ENCODE measurements at regions not wholly inside any gene's neighbourhood (a gene's known extent, or its start where the extent isn't known, plus 50 kb on each side); places are given as distances from the start of the nearest gene placed in this dataset.
A peak's percentile ranks its signal among the peaks of the same experiment; 100 is the strongest.

GRCh38 chr10:78185693-78186055, 152.0 kb downstream of the RPS24 start:
- H3K79me2 ChIP-seq (ENCODE audit: control insufficient read depth, insufficient read depth, low read length), result no peaks in the 10 kb centered on the region
- no CpG with 5 or more reads among the region's 2 CpGs for WGBS (ENCODE audit: extremely low coverage, insufficient coverage, low lambda C conversion rate)

DNA sequence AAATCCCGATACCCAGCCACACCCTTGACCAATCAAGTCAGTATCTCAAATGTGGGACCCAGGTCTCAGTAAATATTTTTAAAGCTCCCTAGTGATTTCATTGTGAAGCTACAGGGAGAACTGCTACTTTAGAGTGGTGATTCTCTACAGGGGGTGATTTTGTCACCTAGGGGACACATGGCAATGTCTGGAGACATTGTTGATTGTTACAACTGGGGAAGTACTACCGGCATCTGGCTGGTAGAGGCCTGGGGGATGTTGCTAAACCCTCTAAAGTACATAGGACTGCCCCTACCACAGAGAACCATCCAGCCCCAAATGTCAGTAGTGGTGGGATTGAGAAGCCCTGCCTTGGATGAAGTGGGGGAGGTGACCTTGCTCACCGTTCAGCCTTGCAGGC, 152.9 kb downstream of the RPS24 start:
- Histone ChIP-seq H3K79me1 (ENCODE audit: low read length) (no peaks in the 10 kb centered on the region), H3K56ac (ENCODE audit: low read length) (no peak overlapping the region), H3K9ac (ENCODE audit: low read length) (no peak overlapping the region)

More at GRCh38 chr10:78185693-78186055, 152.0 kb downstream of the RPS24 start:
- H4K8ac ChIP-seq (ENCODE audit: low read depth, low read length), result no peak overlapping the region
- no peak overlapping the region for H2BK120ac ChIP-seq (ENCODE audit: low read depth, low read length)
- no peak overlapping the region for H4K5ac ChIP-seq (ENCODE audit: low read length)
- DNase-seq, result no peak
- H2BK5ac ChIP-seq (ENCODE audit: low read length), result no peak overlapping the region
- H3K4me3 ChIP-seq (ENCODE audit: low read length), result no peak overlapping the region
- no peak overlapping the region for H3K9ac ChIP-seq (ENCODE audit: low read length)
- no peak overlapping the region for H3K4ac ChIP-seq (ENCODE audit: low read depth, low read length)
- no peak overlapping the region for H3K4me2 ChIP-seq (ENCODE audit: low read length)
- H2AK5ac ChIP-seq (ENCODE audit: low read length), result no peak overlapping the region
- H3K23ac ChIP-seq (ENCODE audit: low read length), result no peak overlapping the region
- H3K27ac ChIP-seq (ENCODE audit: low read depth, low read length), result no peak overlapping the region
- H3K4me1 ChIP-seq (ENCODE audit: control insufficient read depth, low read depth, low read length), result peaks cover 4% of the 10 kb centered on the region
- no peaks in the 10 kb centered on the region for H3K79me1 ChIP-seq (ENCODE audit: low read length)
- no peak overlapping the region for H3K18ac ChIP-seq (ENCODE audit: low read length)
- no peak overlapping the region for H2BK15ac ChIP-seq (replicated peaks; ENCODE audit: low read depth)
- no peaks in the 10 kb centered on the region for H3K27me3 ChIP-seq (ENCODE audit: insufficient read depth, low read length, poor library complexity)
- H3K56ac ChIP-seq (ENCODE audit: low read length), result no peak overlapping the region
- H3K36me3 ChIP-seq (ENCODE audit: control insufficient read depth, insufficient read depth, low read length), result no peaks in the 10 kb centered on the region

DNA sequence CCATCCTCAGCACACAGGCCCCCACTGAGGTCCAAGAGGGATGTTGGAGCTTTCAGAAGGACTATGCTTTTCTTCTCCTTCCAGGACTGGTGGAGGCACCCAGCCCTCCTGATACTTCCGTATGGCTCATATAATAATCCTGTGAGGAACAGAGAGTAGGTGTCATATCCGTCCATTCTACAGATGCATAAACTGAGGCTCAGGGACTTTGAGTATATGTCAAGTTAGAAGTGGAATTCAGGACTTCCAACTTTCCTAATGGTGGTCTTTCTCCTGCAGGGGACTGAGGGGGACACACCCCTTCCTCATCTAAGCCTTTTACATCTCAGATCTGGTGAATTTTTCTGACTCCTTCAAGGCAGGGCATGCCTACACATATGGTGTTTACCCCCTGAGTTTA, 153.7 kb downstream of the RPS24 start:
- DNase-seq, result no peak
- no peak overlapping the region for H4K8ac ChIP-seq (ENCODE audit: low read depth, low read length)
- no peak overlapping the region for H4K5ac ChIP-seq (ENCODE audit: low read length)
- no peaks in the 10 kb centered on the region for H3K27me3 ChIP-seq (ENCODE audit: insufficient read depth, low read length, poor library complexity)
- no peak overlapping the region for H3K27ac ChIP-seq (ENCODE audit: low read depth, low read length)
- H3K4me2 ChIP-seq (ENCODE audit: low read length), result no peak overlapping the region
- no peaks in the 10 kb centered on the region for H3K79me2 ChIP-seq (ENCODE audit: control insufficient read depth, insufficient read depth, low read length)
- no peak overlapping the region for H2BK120ac ChIP-seq (ENCODE audit: low read depth, low read length)
- H3K18ac ChIP-seq (ENCODE audit: low read length), result no peak overlapping the region
- H3K9ac ChIP-seq (ENCODE audit: low read length), result no peak overlapping the region
- H2AK5ac ChIP-seq (ENCODE audit: low read length), result no peak overlapping the region
- H3K23ac ChIP-seq (ENCODE audit: low read length), result no peak overlapping the region
- no peak overlapping the region for H3K4ac ChIP-seq (ENCODE audit: low read depth, low read length)
- no peaks in the 10 kb centered on the region for H3K36me3 ChIP-seq (ENCODE audit: control insufficient read depth, insufficient read depth, low read length)
- H3K56ac ChIP-seq (ENCODE audit: low read length), result no peak overlapping the region
- no peak overlapping the region for H2BK15ac ChIP-seq (replicated peaks; ENCODE audit: low read depth)
- no peak overlapping the region for H3K4me3 ChIP-seq (ENCODE audit: low read length)
- peaks cover 4% of the 10 kb centered on the region for H3K4me1 ChIP-seq (ENCODE audit: control insufficient read depth, low read depth, low read length)
- H2BK5ac ChIP-seq (ENCODE audit: low read length), result no peak overlapping the region
- H3K79me1 ChIP-seq (ENCODE audit: low read length), result no peaks in the 10 kb centered on the region
- whole genome bisulfite sequencing (ENCODE audit: extremely low coverage, insufficient coverage, low lambda C conversion rate), result no CpG with 5 or more reads among the region's 2 CpGs

More for the DNA sequence above, 152.9 kb downstream of the RPS24 start:
- no peak overlapping the region for H2AK5ac ChIP-seq (ENCODE audit: low read length)
- peak; percentile 67 for DNase-seq
- no peaks in the 10 kb centered on the region for H3K27me3 ChIP-seq (ENCODE audit: insufficient read depth, low read length, poor library complexity)
- peaks cover 4% of the 10 kb centered on the region for H3K4me1 ChIP-seq (ENCODE audit: control insufficient read depth, low read depth, low read length)
- no peak overlapping the region for H3K27ac ChIP-seq (ENCODE audit: low read depth, low read length)
- H2BK120ac ChIP-seq (ENCODE audit: low read depth, low read length), result no peak overlapping the region
- no peak overlapping the region for H3K4ac ChIP-seq (ENCODE audit: low read depth, low read length)
- H4K8ac ChIP-seq (ENCODE audit: low read depth, low read length), result no peak overlapping the region
- H2BK5ac ChIP-seq (ENCODE audit: low read length), result no peak overlapping the region
- no peak overlapping the region for H3K4me2 ChIP-seq (ENCODE audit: low read length)
- no peak overlapping the region for H2BK15ac ChIP-seq (replicated peaks; ENCODE audit: low read depth)
- no peaks in the 10 kb centered on the region for H3K79me2 ChIP-seq (ENCODE audit: control insufficient read depth, insufficient read depth, low read length)
- no peak overlapping the region for H3K18ac ChIP-seq (ENCODE audit: low read length)
- no peak overlapping the region for H4K5ac ChIP-seq (ENCODE audit: low read length)
- H3K4me3 ChIP-seq (ENCODE audit: low read length), result no peak overlapping the region
- WGBS (ENCODE audit: extremely low coverage, insufficient coverage, low lambda C conversion rate), result no CpG with 5 or more reads among the region's 3 CpGs
- H3K23ac ChIP-seq (ENCODE audit: low read length), result no peak overlapping the region
- H3K36me3 ChIP-seq (ENCODE audit: control insufficient read depth, insufficient read depth, low read length), result no peaks in the 10 kb centered on the region

GRCh38 chr10:78188446-78188845, 154.8 kb downstream of the RPS24 start:
- H3K79me1 ChIP-seq (ENCODE audit: low read length), result no peaks in the 10 kb centered on the region
- no peak overlapping the region for H3K18ac ChIP-seq (ENCODE audit: low read length)
- no peak overlapping the region for H3K4ac ChIP-seq (ENCODE audit: low read depth, low read length)
- H3K9ac ChIP-seq (ENCODE audit: low read length), result no peak overlapping the region
- no peak overlapping the region for H3K56ac ChIP-seq (ENCODE audit: low read length)
- no peak overlapping the region for H3K27ac ChIP-seq (ENCODE audit: low read depth, low read length)
- H4K8ac ChIP-seq (ENCODE audit: low read depth, low read length), result no peak overlapping the region
- WGBS (ENCODE audit: extremely low coverage, insufficient coverage, low lambda C conversion rate), result no CpG with 5 or more reads among the region's 4 CpGs
- H3K79me2 ChIP-seq (ENCODE audit: control insufficient read depth, insufficient read depth, low read length), result no peaks in the 10 kb centered on the region
- no peak overlapping the region for H4K5ac ChIP-seq (ENCODE audit: low read length)
- H3K4me2 ChIP-seq (ENCODE audit: low read length), result no peak overlapping the region
- no peak overlapping the region for H2AK5ac ChIP-seq (ENCODE audit: low read length)
- no peak overlapping the region for H2BK120ac ChIP-seq (ENCODE audit: low read depth, low read length)
- H3K36me3 ChIP-seq (ENCODE audit: control insufficient read depth, insufficient read depth, low read length), result no peaks in the 10 kb centered on the region
- H3K27me3 ChIP-seq (ENCODE audit: insufficient read depth, low read length, poor library complexity), result no peaks in the 10 kb centered on the region
- peaks cover 4% of the 10 kb centered on the region for H3K4me1 ChIP-seq (ENCODE audit: control insufficient read depth, low read depth, low read length)
- no peak overlapping the region for H2BK15ac ChIP-seq (replicated peaks; ENCODE audit: low read depth)
- H3K23ac ChIP-seq (ENCODE audit: low read length), result no peak overlapping the region
- no peak overlapping the region for H3K4me3 ChIP-seq (ENCODE audit: low read length)
- no peak for DNase-seq
- H2BK5ac ChIP-seq (ENCODE audit: low read length), result no peak overlapping the region

DNA sequence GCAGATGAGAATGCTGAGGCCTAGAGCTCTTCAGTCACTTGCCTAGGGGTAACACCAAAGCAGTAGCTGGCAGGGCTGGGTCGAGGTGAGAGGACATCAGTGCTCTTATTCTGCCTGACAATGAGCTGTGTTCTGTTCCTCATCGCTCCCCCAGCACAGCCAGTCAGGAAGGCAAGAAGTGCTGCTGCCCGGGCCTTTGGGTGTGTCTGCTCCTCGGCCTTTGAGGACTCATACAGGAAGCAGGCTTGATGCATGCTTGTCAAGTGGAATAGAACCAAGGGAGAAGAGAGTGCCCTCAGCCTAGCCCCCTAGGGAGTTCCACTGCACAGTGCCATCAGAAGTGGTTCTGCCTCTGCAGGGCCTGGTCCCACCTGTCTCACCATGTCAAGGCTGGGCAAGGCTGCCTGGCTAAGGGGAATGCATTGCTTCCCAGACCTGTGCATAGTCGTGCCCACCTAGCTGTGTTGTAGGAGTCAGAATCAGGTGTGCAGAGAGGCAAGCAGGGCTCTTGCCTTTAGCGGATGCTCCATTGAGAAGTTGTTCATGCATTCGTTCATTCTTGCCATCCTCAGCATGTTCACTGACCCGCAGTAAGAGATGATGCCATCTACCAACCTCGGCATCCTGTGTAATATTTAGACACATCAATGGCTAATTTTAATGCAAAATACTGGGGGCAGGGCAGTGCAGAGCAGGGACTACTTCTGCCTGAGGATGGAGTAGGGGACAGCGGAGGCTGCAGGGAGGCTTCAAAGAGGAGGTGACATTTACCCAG, 156.6 kb downstream of the RPS24 start:
- no peak for DNase-seq
- H3K4me3 ChIP-seq (ENCODE audit: low read length), result no peak overlapping the region
- H3K23ac ChIP-seq (ENCODE audit: low read length), result no peak overlapping the region
- H4K8ac ChIP-seq (ENCODE audit: low read depth, low read length), result no peak overlapping the region
- H3K9ac ChIP-seq (ENCODE audit: low read length), result no peak overlapping the region
- H2BK5ac ChIP-seq (ENCODE audit: low read length), result no peak overlapping the region
- H3K4ac ChIP-seq (ENCODE audit: low read depth, low read length), result no peak overlapping the region
- H3K36me3 ChIP-seq (ENCODE audit: control insufficient read depth, insufficient read depth, low read length), result no peaks in the 10 kb centered on the region
- H4K5ac ChIP-seq (ENCODE audit: low read length), result no peak overlapping the region
- H2BK120ac ChIP-seq (ENCODE audit: low read depth, low read length), result no peak overlapping the region
- no peak overlapping the region for H2BK15ac ChIP-seq (replicated peaks; ENCODE audit: low read depth)
- no peak overlapping the region for H3K18ac ChIP-seq (ENCODE audit: low read length)
- no peaks in the 10 kb centered on the region for H3K79me1 ChIP-seq (ENCODE audit: low read length)
- H3K4me2 ChIP-seq (ENCODE audit: low read length), result no peak overlapping the region
- no CpG with 5 or more reads among the region's 10 CpGs for WGBS (ENCODE audit: extremely low coverage, insufficient coverage, low lambda C conversion rate)
- H3K4me1 ChIP-seq (ENCODE audit: control insufficient read depth, low read depth, low read length), result peaks cover 10% of the 10 kb centered on the region
- no peaks in the 10 kb centered on the region for H3K79me2 ChIP-seq (ENCODE audit: control insufficient read depth, insufficient read depth, low read length)
- no peak overlapping the region for H3K27ac ChIP-seq (ENCODE audit: low read depth, low read length)
- H2AK5ac ChIP-seq (ENCODE audit: low read length), result no peak overlapping the region
- no peaks in the 10 kb centered on the region for H3K27me3 ChIP-seq (ENCODE audit: insufficient read depth, low read length, poor library complexity)
- no peak overlapping the region for H3K56ac ChIP-seq (ENCODE audit: low read length)

GRCh38 chr10:78191301-78191700, 157.6 kb downstream of the RPS24 start:
- Histone ChIP-seq H3K18ac (ENCODE audit: low read length) (no peak overlapping the region), H3K36me3 (ENCODE audit: control insufficient read depth, insufficient read depth, low read length) (no peaks in the 10 kb centered on the region), H3K4me1 (ENCODE audit: control insufficient read depth, low read depth, low read length) (peaks cover 12% of the 10 kb centered on the region), H3K27me3 (ENCODE audit: insufficient read depth, low read length, poor library complexity) (no peaks in the 10 kb centered on the region), H3K56ac (ENCODE audit: low read length) (no peak overlapping the region), H4K5ac (ENCODE audit: low read length) (no peak overlapping the region), H4K8ac (ENCODE audit: low read depth, low read length) (no peak overlapping the region), H3K79me2 (ENCODE audit: control insufficient read depth, insufficient read depth, low read length) (no peaks in the 10 kb centered on the region), H3K79me1 (ENCODE audit: low read length) (no peaks in the 10 kb centered on the region), H2BK120ac (ENCODE audit: low read depth, low read length) (no peak overlapping the region), H3K27ac (ENCODE audit: low read depth, low read length) (no peak overlapping the region), H2BK5ac (ENCODE audit: low read length) (no peak overlapping the region), H2AK5ac (ENCODE audit: low read length) (no peak overlapping the region), H3K4me2 (ENCODE audit: low read length) (no peak overlapping the region), H3K4ac (ENCODE audit: low read depth, low read length) (no peak overlapping the region), H2BK15ac (replicated peaks; ENCODE audit: low read depth) (no peak overlapping the region), H3K23ac (ENCODE audit: low read length) (no peak overlapping the region), H3K9ac (ENCODE audit: low read length) (no peak overlapping the region), H3K4me3 (ENCODE audit: low read length) (no peak overlapping the region)
- no CpG with 5 or more reads among the region's 3 CpGs for WGBS (ENCODE audit: extremely low coverage, insufficient coverage, low lambda C conversion rate)
- DNase-seq, result no peak

Data from mesendoderm (in vitro differentiated cells).